ENCODE measurements at regions not wholly inside any gene's neighbourhood (a gene's known extent, or its start where the extent isn't known, plus 50 kb on each side); places are given as distances from the start of the nearest gene placed in this dataset.
"Not testable (repeated sequence)": the region's sequence is repeated elsewhere in the genome, so short reads cannot be mapped to it uniquely, and the experiment has no call there.

GRCh38 chr4:18670034-18670433 lies 648.5 kb upstream of the LCORL start:
- no peak for DNase-seq (ENCODE audit: low read depth in 3 of 3)

GRCh38 chr4:18669390-18669789 lies 647.8 kb upstream of the LCORL start:
- DNase-seq (ENCODE audit: low read depth in 3 of 3): no peak

GRCh38 chr4:18666322-18666721 lies 644.8 kb upstream of the LCORL start:
- no peak for DNase-seq (ENCODE audit: low read depth in 3 of 3)

- DNase-seq (ENCODE audit: low read depth in 3 of 3): no peak
Measured at GRCh38 chr4:18664171-18664570, 642.6 kb upstream of the LCORL start.

GRCh38 chr4:18645351-18645750 lies 623.8 kb upstream of the LCORL start:
- no peak for DNase-seq (ENCODE audit: low read depth in 3 of 3)

- no peak for DNase-seq (ENCODE audit: low read depth in 3 of 3)
Measured at GRCh38 chr4:18641334-18641733, 619.8 kb upstream of the LCORL start.

- no peak for DNase-seq (ENCODE audit: low read depth in 3 of 3)
Measured at GRCh38 chr4:18638031-18638430, 616.5 kb upstream of the LCORL start.

- DNase-seq (ENCODE audit: low read depth in 3 of 3): no peak
Measured at GRCh38 chr4:18636001-18636585, 614.5 kb upstream of the LCORL start.

- no peak for DNase-seq (ENCODE audit: low read depth in 3 of 3)
Measured at GRCh38 chr4:18635531-18635930, 614.0 kb upstream of the LCORL start.

- no peak for DNase-seq (ENCODE audit: low read depth in 3 of 3)
Measured at GRCh38 chr4:18631586-18631985, 610.0 kb upstream of the LCORL start.

- DNase-seq (ENCODE audit: low read depth in 3 of 3): no peak
Measured at GRCh38 chr4:18630218-18631110, 608.9 kb upstream of the LCORL start.

GRCh38 chr4:18627447-18628005 lies 606.0 kb upstream of the LCORL start:
- no peak for DNase-seq (ENCODE audit: low read depth in 3 of 3)

- DNase-seq (ENCODE audit: low read depth in 3 of 3): no peak
Measured at GRCh38 chr4:18626996-18627395, 605.4 kb upstream of the LCORL start.

- no peak for DNase-seq (ENCODE audit: low read depth in 3 of 3)
Measured at GRCh38 chr4:18626366-18626765, 604.8 kb upstream of the LCORL start.

GRCh38 chr4:18621186-18621585 lies 599.6 kb upstream of the LCORL start:
- no peak for DNase-seq (ENCODE audit: low read depth in 3 of 3)

- DNase-seq (ENCODE audit: low read depth in 3 of 3): no peak
Measured at GRCh38 chr4:18616720-18617119, 595.2 kb upstream of the LCORL start.

- no peak for DNase-seq (ENCODE audit: low read depth in 3 of 3)
Measured at GRCh38 chr4:18611026-18611425, 589.5 kb upstream of the LCORL start.

- no peak for DNase-seq (ENCODE audit: low read depth in 3 of 3)
Measured at GRCh38 chr4:18608908-18609533, 587.5 kb upstream of the LCORL start.

- DNase-seq (ENCODE audit: low read depth in 3 of 3): not testable (repeated sequence)
Measured at GRCh38 chr4:18602610-18603009, 581.1 kb upstream of the LCORL start.

GRCh38 chr4:18593297-18594002 lies 571.9 kb upstream of the LCORL start:
- peak; percentile 14 to 25 (median 16) for DNase-seq (ENCODE audit: low read depth in 3 of 3)

- no peak for DNase-seq (ENCODE audit: low read depth in 3 of 3)
Measured at GRCh38 chr4:18582841-18583240, 561.3 kb upstream of the LCORL start.

GRCh38 chr4:18578307-18578706 lies 556.8 kb upstream of the LCORL start:
- DNase-seq (ENCODE audit: low read depth in 3 of 3): no peak
